MCF 10A (cell line): ENCODE measurements at regions not wholly inside any gene's neighbourhood (a gene's known extent, or its start where the extent isn't known, plus 50 kb on each side); places are given as distances from the start of the nearest gene placed in this dataset.

Experiments
- BruUV-seq: library from RNA; stranded (reverse); fragments of 400-500 nt; replicated peaks from 2 replicates; lab custom pipeline; 2021; lab: Mats Ljungman, UMichigan
- CTCF ChIA-PET: fragments of 300-600 bp; sonication (Branson Sonifier 250); formaldehyde crosslinking; extraction: SDS; loops from one replicate; lab custom pipeline; 2021; ENCODE audit warnings: antibody characterized with exemption, inconsistent platforms; lab: Yijun Ruan, JAX
- POLR2A ChIA-PET: fragments of 300-600, 350-650 bp; sonication (Branson Sonifier 250); formaldehyde crosslinking; extraction: SDS; loops from one replicate; lab custom pipeline; 2020; ENCODE audit warnings: antibody characterized with exemption, inconsistent platforms; lab: Yijun Ruan, JAX
- DNase-seq: peaks from one replicate; pipeline ENCODE4 v3.0.0-alpha.2; 2018; ENCODE audit not compliant: unreplicated experiment
- H3K27ac Mint-ChIP-seq: one replicate; pipeline ENCODE4 v1.8.0; 2022; ENCODE audit warnings: mild to moderate bottlenecking, low read depth, mixed read lengths; ENCODE audit not compliant: unreplicated experiment
- H3K27me3 Mint-ChIP-seq: one replicate; pipeline ENCODE4 v1.8.0; 2022; ENCODE audit warnings: mixed read lengths; ENCODE audit not compliant: insufficient read depth, unreplicated experiment
- H3K36me3 Mint-ChIP-seq: one replicate; pipeline ENCODE4 v1.8.0; 2022; ENCODE audit warnings: mild to moderate bottlenecking, moderate library complexity, mixed read lengths; ENCODE audit not compliant: insufficient read depth, unreplicated experiment
- H3K4me1 Mint-ChIP-seq: one replicate; pipeline ENCODE4 v1.8.0; 2022; ENCODE audit warnings: mixed read lengths; ENCODE audit not compliant: insufficient read depth, unreplicated experiment
- H3K4me3 Mint-ChIP-seq: one replicate; pipeline ENCODE4 v1.8.0; 2022; ENCODE audit warnings: mild to moderate bottlenecking, moderate library complexity, mixed read lengths; ENCODE audit not compliant: unreplicated experiment
- H3K9me3 Mint-ChIP-seq: one replicate; pipeline ENCODE4 v1.8.0; 2022; ENCODE audit warnings: mixed read lengths; ENCODE audit not compliant: unreplicated experiment
- intact Hi-C: fragments of 100-400 bp; cut with micrococcal nuclease; formaldehyde crosslinking; loops from 2 replicates; pipeline ENCODE4 v1.14.1; 2022
- TF ChIP-seq, protein P1 (sequence below): fragments of 200-600 bp; IDR thresholded peaks from one replicate; pipeline ENCODE4 v1.8.0; 2022; ENCODE audit warnings: antibody characterized with exemption, mild to moderate bottlenecking; ENCODE audit not compliant: unreplicated experiment

DNA sequence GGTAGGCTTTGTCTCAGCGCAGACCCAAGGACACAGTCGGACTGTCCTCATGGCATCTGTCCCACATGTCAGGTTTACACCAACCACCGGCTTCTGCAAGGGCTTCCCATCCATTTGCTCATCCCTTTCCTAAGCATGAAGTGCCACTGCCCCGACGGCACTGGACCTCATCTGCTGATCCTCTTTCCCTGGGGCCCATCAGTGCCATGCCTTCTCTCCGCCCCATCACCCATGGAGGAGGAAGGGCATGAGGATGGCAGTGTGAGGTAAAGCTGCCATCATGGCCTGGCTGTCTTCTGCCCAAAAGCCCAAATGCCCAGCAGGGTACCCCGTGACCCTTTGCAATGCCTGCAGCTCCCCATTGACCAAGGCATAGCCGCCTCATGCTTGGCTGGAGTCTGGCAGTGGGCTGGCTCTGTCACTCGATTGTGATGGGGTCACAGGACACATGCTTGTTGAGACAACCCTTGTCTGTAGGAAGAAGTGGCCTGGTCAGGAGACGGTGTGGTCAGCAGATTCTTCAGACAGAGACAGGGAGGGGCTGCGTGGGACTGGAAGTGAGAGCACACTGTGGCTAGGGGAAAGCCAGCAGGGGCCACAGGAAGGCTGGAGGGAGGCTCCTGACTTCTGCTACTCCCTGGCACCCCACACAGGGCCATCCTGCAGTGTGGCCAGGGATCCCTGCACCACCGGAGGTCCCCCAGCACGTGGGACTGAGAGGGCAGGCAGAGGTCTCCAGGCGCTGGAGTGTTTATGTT is 493.7 kb upstream of the HS6ST1 start:
- intact Hi-C loops, result no loop called here
- peaks cover 4% of the 10 kb centered on the region for H3K9me3 Mint-ChIP-seq

DNA sequence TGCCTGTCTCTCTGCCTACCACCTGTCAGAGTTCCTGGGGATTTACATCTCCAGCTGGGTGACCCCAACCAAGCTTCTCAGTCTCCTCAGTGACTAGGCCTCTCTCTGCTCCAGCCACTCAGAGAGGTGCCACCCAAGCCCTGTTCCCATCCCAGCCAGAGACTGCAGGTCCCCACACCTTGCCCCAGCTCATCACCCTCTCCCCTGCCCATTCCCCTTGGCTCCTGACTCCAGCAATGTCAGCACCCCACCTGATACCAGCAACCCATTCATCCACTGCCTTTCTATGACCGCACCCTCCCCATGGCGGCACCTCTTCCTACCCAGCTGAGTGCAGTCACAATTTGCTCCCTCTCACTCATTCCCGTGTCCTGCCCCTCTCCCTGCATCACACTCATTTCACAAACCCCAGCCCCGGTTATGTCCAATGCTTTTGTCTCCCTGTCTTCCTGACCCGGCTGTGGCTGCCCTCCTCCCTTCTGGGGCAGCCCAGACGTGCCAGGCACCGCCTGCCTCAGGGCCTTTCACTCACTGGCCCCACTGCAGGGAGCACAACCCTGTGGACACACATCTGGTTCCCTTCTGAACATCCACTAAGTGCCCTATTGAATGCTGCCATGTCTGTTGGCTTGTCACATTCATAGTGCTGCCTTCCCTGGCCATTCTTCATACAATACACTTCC is 494.8 kb upstream of the HS6ST1 start:
- TF ChIP-seq, protein P1, sequence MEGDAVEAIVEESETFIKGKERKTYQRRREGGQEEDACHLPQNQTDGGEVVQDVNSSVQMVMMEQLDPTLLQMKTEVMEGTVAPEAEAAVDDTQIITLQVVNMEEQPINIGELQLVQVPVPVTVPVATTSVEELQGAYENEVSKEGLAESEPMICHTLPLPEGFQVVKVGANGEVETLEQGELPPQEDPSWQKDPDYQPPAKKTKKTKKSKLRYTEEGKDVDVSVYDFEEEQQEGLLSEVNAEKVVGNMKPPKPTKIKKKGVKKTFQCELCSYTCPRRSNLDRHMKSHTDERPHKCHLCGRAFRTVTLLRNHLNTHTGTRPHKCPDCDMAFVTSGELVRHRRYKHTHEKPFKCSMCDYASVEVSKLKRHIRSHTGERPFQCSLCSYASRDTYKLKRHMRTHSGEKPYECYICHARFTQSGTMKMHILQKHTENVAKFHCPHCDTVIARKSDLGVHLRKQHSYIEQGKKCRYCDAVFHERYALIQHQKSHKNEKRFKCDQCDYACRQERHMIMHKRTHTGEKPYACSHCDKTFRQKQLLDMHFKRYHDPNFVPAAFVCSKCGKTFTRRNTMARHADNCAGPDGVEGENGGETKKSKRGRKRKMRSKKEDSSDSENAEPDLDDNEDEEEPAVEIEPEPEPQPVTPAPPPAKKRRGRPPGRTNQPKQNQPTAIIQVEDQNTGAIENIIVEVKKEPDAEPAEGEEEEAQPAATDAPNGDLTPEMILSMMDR, result no peak
- H3K36me3 Mint-ChIP-seq, result no peaks in the 10 kb centered on the region
- H3K4me1 Mint-ChIP-seq, result peaks cover 13% of the 10 kb centered on the region
- H3K4me3 Mint-ChIP-seq, result no peak overlapping the region
- intact Hi-C loops, result no loop called here
- no peak for DNase-seq
- H3K27ac Mint-ChIP-seq, result no peak overlapping the region
- H3K27me3 Mint-ChIP-seq, result no peaks in the 10 kb centered on the region
- no TSS peak for BruUV-seq
- no peaks in the 10 kb centered on the region for H3K9me3 Mint-ChIP-seq
- ChIA-PET POLR2A (no interaction called here), CTCF (no interaction called here)

More for the DNA sequence above, 493.7 kb upstream of the HS6ST1 start:
- Mint-ChIP-seq H3K27ac (no peak overlapping the region), H3K27me3 (no peaks in the 10 kb centered on the region), H3K4me3 (no peak overlapping the region), H3K36me3 (no peaks in the 10 kb centered on the region), H3K4me1 (peaks cover 13% of the 10 kb centered on the region)
- ChIA-PET CTCF (no interaction called here), POLR2A (no interaction called here)
- no peak for DNase-seq
- no TSS peak for BruUV-seq
- TF ChIP-seq, protein P1, result no peak

DNA sequence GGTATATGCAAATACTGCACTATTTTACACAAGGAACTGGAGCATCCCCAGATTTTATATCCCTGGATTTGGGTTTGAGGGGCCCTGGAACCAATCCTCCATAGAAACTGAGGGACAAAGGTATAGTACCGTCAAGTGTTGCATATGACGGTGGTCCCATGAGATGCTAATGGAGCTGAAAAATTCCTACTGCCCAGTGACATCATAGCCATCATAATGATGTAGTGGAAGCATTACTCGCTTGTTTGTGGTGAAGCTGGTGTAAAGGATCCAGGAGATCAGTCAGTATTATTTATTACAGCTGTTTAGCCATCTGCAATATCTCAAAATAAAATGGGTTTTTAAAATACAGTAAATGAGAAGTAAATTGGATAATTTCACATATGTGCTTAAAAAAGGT is 496.6 kb upstream of the HS6ST1 start:
- ChIA-PET POLR2A (no interaction called here), CTCF (interaction anchor here (0.7 kb wide), 1 partner anchor 582 kb away, joined by 4 read pairs; no protein-coding TSS in a partner anchor)
- Mint-ChIP-seq H3K4me3 (no peak overlapping the region), H3K9me3 (no peaks in the 10 kb centered on the region), H3K36me3 (no peaks in the 10 kb centered on the region), H3K4me1 (no peaks in the 10 kb centered on the region), H3K27me3 (no peaks in the 10 kb centered on the region), H3K27ac (no peak overlapping the region)
- intact Hi-C loops, result no loop called here
- DNase-seq, result no peak
- BruUV-seq, result no TSS peak
- TF ChIP-seq, protein P1, result no peak

DNA sequence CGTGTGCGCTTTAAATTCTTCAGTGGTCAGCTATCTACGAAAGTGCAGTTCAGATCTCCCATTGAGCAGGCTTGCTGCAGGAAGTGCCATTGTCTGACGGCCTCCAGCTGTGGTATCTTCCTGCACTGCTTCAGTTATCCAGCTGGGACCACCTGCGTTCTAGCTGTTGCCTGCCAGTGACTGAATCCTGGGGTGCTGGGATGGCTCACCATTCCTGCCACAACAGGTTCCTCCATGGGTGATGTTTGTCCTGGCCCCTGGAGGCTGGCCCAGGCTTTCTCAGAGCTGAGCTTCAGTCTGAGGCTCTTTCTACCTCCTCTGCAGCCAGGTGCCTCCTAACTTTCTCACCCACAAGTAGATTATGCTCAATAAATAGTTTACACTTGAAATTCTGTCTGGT is 498.5 kb upstream of the HS6ST1 start:
- H3K4me3 Mint-ChIP-seq, result no peak overlapping the region
- no TSS peak for BruUV-seq

More for the DNA sequence above, 498.5 kb upstream of the HS6ST1 start:
- CTCF ChIA-PET, result interaction anchor here (0.6 kb wide), 1 partner anchor 131 kb away, joined by 6 read pairs; no protein-coding TSS in a partner anchor
- no peaks in the 10 kb centered on the region for H3K27me3 Mint-ChIP-seq
- H3K9me3 Mint-ChIP-seq, result no peaks in the 10 kb centered on the region
- no peaks in the 10 kb centered on the region for H3K36me3 Mint-ChIP-seq
- TF ChIP-seq, protein P1, result no peak
- no peak for DNase-seq
- no peaks in the 10 kb centered on the region for H3K4me1 Mint-ChIP-seq
- H3K27ac Mint-ChIP-seq, result no peak overlapping the region
- intact Hi-C loops, result no loop called here
- POLR2A ChIA-PET, result no interaction called here
